Cardiac septum (tissue), 1 donor: ENCODE measurements at regions not wholly inside any gene's neighbourhood (a gene's known extent, or its start where the extent isn't known, plus 50 kb on each side); places are given as distances from the start of the nearest gene placed in this dataset.
"Not testable (repeated sequence)": the region's sequence is repeated elsewhere in the genome, so short reads cannot be mapped to it uniquely, and the experiment has no call there.

Experiments used
- DNase-seq: peaks from one replicate; pipeline ENCODE4 v3.0.0-alpha.2; 2020; ENCODE audit warnings: low spot score
- intact Hi-C: fragments of 100-400 bp; cut with DNase I; formaldehyde crosslinking; loops from one replicate; pipeline ENCODE4 v1.14.0; 2022
- donor health status: DM: no; HTN: no; CAD: no.

DNA sequence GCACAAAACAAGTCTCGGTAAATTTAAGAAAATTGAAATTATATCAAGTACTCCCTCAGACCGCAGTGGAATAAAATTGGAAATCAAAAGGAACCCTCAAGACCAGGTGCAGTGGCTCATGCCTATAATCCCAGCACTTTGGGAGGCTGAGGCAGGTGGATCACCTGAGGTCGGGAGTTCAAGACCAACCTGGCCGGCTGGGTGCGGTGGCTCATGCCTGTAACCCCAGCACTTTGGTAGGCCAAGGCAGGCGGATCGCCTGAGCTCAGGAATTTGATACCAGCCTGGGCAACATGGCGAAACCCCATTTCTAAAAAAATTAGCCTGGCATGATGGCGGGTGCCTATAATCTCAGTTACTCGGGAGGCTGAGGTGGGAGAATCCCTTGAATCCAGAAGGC lies 135.7 kb upstream of the RAG2 start:
- DNase-seq, intact Hi-C loops: not testable (repeated sequence)

DNA sequence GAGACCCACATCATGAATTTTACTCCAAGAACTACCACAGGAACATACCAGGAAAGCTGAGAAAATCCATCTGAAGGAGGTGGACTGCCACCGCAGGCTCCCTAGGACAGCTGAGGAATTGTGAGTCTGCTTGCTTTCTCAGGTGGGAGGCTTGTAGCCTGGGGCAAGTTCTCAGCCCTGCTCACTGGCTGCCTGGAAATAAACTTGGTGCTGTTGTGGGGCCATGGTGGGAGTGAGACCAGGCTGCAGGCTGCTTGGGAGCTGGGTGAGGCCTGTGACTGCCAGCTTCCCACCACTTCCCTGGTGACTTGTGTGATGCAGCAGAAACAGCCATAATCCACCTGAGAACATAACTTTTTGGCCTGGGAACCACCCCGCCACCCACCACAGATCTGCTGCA lies 132.7 kb upstream of the RAG2 start:
- intact Hi-C loops, result no loop called here
- DNase-seq, result no peak

DNA sequence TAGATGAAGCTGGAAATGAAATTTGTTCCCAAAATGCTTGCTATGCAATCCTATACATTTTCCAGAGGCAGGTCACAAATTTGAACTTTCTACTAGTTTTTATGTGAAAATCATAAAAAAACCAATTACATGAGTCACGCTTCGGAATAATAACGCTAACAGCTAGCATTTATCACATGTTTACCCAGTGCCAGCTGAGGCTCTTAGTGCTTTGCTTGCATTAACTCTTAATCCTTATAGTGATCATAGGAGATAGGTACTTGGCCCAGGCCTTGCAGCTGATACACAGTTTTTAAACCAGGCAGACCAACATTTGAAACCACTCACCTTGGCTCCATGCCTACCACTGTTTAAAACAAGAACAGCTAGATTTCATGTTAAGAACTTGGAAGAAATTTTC lies 131.8 kb upstream of the RAG2 start:
- intact Hi-C loops, result no loop called here
- DNase-seq, result no peak

DNA sequence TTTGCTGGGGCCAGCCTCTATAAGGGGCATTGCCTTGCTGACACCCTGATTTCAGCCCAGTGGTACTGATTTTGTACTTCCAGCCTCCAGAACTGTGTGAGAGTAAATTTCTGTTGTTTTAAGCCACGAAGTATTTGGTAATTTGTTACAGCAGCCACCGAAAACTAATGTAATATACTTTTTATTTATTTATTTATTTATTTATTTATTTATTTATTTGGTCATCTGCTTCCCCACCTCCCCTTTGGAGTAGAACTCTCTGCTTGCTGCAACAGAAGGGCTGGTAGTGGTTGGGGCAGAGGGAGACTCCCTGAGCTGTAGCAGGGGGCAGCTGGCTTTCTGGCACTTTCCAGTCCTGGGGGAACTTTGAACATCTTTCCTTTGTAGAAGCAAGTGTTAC lies 128.4 kb upstream of the RAG2 start:
- intact Hi-C loops, result no loop called here
- DNase-seq, result no peak

DNA sequence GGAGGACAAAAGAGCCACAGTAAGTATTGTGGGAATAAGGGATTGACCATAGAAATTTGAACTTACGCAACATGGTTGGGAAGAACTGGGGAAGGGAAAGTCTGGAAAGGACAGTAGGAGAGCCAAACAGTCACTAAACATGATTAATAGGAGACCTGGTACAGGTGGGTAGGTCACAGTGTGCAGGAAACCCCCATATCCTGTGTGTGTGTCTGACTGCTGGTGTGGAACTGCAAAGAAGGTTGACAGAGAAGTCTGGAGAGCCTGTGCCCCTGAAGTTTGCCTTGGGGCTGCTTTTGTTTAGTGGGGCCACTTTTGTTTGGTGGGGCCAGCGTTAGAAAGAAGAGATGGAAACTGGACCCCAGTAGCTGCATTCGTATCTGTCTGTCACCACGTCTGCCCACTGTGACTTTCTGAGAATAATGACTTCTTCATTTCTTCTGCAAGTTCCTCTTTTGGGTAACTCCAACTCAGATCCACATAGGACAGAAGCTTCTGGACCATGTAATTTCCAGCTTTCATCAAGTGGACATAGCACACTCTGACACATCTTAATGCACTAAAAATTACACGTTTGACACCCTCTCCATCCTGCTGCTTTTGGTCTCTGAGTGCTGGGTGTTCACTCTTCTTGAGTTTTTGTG lies 126.8 kb upstream of the RAG2 start:
- no peak for DNase-seq
- intact Hi-C loops, result no loop called here

DNA sequence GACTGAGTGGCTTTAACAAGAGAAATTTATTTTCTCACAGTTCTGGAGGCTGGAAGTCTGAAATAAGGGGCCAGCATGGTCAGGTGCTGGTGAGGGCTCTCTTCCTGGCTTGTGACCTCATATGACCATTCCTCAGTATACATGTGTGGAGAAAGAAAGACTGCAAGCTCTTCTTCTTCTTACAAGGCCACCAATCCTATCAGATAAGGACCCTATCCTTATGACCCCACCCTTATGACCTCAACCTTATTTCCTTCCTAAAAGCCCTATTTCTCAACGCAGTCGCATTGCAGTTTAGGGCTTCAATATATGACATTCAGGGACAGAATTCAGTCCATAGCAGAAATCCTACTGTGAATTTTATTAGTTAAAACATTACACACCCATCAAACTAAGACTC lies 124.4 kb upstream of the RAG2 start:
- DNase-seq, result no peak
- intact Hi-C loops, result no loop called here

DNA sequence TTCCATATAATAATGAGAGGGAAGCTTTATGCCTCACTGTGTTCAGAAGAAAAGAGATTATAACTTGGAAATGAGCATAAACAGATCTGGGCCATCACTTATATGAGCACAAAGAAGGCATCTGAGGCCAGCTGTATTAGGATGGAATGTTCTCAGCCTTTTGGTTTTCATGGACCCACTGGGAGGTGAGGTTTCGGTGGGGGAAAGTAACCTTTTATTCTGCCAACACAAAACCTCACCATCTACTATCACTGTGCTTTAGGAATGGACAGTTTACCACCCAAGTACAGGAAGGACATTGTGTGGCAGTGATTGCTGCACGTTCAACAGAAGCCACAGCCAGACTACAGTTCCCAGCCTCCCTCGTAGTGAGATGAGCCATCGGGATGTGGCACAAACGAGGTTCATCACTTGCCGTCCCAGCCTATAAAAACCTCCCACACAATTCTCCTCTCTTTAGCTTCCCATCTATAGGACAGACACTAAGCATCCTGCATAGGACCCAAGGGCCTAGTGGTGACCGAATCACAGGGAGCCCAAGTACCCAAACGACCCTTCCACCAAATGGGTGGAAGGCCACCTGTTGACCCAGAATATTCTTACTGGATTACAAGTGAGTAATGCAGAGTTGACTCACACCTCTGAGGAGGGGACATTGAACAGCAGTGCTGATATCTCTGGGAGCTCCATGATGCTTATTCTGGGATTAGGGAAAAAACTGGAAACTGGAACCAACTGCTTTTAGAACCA lies 121.5 kb upstream of the RAG2 start:
- intact Hi-C loops, result no loop called here
- DNase-seq, result no peak

DNA sequence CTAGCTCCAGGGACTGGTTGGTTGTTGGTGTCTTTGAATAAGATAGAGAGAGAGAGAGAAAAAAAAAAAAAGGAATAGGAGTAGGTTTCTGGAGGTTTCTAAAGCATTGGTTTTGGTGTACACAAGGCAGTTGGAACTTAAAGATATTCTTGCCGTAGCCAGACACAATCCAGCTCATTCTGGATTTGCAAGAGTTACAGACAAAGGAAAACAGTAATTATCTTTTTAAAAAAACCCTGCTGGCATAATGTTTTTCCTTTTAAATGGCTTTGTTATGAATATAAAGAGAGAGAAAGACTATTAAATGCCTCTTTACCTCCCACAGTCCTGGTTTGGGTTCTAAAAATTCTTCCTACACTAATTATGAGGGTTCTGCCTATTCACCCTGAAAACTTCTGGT lies 120.4 kb upstream of the RAG2 start:
- DNase-seq, result no peak
- intact Hi-C loops, result no loop called here

DNA sequence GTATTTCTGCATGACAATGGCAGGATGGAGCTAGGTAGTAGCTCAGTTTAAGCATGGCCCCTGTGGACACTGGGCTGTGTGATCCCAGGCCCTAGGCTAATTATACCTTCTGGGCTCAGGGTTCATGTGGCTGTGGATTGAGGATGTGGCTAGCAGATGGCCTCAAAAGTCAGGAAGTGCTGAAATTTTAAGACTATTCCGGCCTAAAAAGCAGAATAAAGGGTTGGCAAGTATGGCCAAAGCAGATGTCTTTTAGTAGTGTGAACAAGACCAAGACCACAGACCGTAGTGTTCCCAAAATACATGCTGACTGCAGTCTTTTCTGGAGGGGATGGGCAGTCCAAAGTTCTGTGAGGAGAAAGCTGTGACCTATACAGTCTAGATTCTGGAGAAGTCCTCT lies 115.7 kb upstream of the RAG2 start:
- no peak for DNase-seq
- intact Hi-C loops, result no loop called here

DNA sequence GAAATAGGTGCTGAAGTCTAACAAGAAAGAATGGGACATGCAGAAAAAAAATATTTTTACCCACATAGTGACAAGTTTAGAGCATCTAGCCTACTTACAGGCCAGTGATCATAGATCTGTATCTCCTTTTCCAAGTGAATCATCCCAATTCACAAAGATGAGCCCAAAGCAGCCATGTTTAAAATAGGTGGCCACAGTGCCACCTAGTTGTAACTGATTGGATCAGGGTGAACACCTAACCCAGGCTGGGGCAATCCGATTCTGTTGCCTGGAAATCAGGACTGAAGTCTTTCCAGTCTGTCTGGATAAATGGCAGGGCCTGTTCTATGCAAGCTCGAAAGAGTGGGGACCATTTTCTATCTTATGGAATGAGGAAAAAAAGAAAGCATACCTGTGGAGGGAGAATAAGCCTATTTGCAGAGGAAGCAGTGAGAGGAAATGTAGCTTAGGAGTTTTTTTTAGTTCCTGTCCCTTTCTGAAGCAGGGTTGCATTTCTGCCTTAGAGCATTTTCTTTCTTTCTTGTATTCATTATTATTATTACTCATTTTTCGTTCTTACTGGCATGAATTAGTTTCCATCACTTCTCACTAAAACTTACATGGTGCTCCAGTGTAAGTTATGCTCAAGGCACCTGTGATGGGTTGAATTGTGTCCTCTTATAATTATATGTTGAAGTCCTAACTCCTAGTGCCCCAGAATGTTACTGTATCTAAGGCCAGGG lies 113.2 kb upstream of the RAG2 start:
- intact Hi-C loops, result no loop called here

More for the DNA sequence above, 113.2 kb upstream of the RAG2 start:
- DNase-seq, result no peak
